ENCODE measurements at regions not wholly inside any gene's neighbourhood (a gene's known extent, or its start where the extent isn't known, plus 50 kb on each side); places are given as distances from the start of the nearest gene placed in this dataset.

DNA sequence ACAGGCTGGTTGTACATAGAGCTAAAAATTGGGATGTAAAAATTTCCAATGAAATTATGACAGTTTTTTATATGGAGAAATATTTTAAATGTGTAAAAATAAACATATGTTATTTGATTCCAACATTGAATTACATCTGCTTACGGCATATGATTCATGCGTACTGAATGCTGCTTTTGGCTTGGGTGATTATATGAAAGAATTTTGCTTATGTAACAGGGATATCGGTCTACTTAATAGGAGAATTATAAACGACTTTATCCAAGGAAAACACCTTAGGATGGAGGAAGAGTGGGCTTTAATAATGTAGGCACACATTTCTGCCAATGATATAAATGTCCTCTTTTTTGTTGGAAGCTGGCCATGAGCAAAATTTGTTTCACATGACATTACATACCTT lies 197.3 kb upstream of the GOT2 start:
- H3K27me3 ChIP-seq = no peaks in the 10 kb centered on the region
- intact Hi-C loops (cut with DNase I; ENCODE audit: low total_unique reads) = no loop called here
- no peak overlapping the region for H3K27ac ChIP-seq
- no peaks in the 10 kb centered on the region for H3K36me3 ChIP-seq
- H3K9me3 ChIP-seq = peaks cover 0 to 10% (median 5%) of the 10 kb centered on the region in 4 donors
- no peak for TF ChIP-seq CTCF (IDR thresholded peaks at IDR 0.05)
- no peak for TF ChIP-seq EP300 (IDR thresholded peaks at IDR 0.05)
- no peak overlapping the region for H3K4me3 ChIP-seq
- no peaks in the 10 kb centered on the region for H3K4me1 ChIP-seq
- 59 to 83% (median 66%) methylated on average over 4 of the region's 4 CpGs for WGBS, 5 donors
- no peak for DNase-seq

- 85 to 94% (median 87%) methylated on average over 2 of the region's 2 CpGs for WGBS, 5 donors
- TF ChIP-seq POLR2AphosphoS5 (IDR thresholded peaks at IDR 0.05) (no peak), EP300 (IDR thresholded peaks at IDR 0.05) (no peak), CTCF (IDR thresholded peaks at IDR 0.05) (no peak), POLR2A (IDR thresholded peaks at IDR 0.05) (no peak)
- no peaks in the 10 kb centered on the region for H3K36me3 ChIP-seq
- intact Hi-C loops (cut with DNase I; ENCODE audit: low total_unique reads) = no loop called here
- H3K4me3 ChIP-seq = no peak overlapping the region
- H3K9me3 ChIP-seq = no peaks in the 10 kb centered on the region
- H3K4me1 ChIP-seq = no peaks in the 10 kb centered on the region
- H3K27ac ChIP-seq = no peak overlapping the region
- DNase-seq = no peak
- H3K27me3 ChIP-seq = no peaks in the 10 kb centered on the region
Measured at GRCh38 chr16:58923094-58923493, 189.0 kb upstream of the GOT2 start.

DNA sequence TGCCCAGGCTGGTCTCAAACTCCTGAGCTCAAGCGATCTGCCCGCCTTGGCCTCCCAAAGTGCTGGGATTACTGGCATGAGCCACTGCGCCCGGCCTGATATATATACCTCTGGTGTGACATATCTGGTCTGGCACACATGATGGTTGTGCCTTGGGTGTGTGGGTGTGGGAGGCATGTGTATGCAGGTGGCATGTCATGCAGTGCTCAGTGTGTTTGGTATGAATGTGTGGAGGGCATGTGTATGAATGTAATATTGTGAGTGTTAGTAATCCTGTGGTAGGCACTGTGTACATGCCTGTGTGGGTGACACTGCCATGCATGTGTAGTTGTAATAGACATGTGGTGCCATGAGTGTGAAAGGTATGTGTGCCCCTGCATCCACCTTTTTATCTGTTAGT lies 179.3 kb upstream of the GOT2 start:
- TF ChIP-seq EP300 (IDR thresholded peaks at IDR 0.05) = no peak
- 86 to 97% (median 95%) methylated on average over 4 of the region's 4 CpGs for WGBS, 5 donors
- Histone ChIP-seq H3K4me1 (no peaks in the 10 kb centered on the region), H3K4me3 (no peak overlapping the region), H3K9me3 (peaks cover 0 to 12% (median 4%) of the 10 kb centered on the region in 4 donors), H3K27ac (no peak overlapping the region), H3K27me3 (no peaks in the 10 kb centered on the region), H3K36me3 (no peaks in the 10 kb centered on the region)
- no peak for DNase-seq
- intact Hi-C loops (cut with DNase I; ENCODE audit: low total_unique reads) = no loop called here

DNA sequence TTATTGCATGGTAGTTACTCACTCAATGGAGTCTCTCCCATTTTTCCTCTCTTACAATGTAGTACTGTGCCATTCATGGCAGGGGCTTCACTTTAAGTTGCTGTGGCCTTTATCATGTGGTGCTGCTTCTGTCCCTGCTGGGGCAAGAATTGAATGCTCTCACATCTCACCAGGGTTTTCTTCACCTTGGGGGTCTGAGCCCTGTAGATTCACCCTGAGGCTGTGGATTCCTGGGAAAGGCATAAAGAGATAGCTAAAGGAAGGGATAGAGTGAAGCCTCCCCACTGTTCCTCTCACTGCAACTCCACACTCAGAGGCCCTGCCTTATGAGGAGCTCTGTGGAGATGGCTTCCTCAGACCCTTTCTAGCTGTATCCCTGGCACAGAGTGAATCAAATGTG lies 178.5 kb upstream of the GOT2 start:
- Histone ChIP-seq H3K9me3 (peaks cover 0 to 12% (median 4%) of the 10 kb centered on the region in 4 donors), H3K4me1 (no peaks in the 10 kb centered on the region), H3K27me3 (no peaks in the 10 kb centered on the region), H3K4me3 (no peak overlapping the region), H3K27ac (no peak overlapping the region), H3K36me3 (no peaks in the 10 kb centered on the region)
- intact Hi-C loops (cut with DNase I; ENCODE audit: low total_unique reads) = no loop called here
- TF ChIP-seq EP300 (IDR thresholded peaks at IDR 0.05) = no peak
- no peak for TF ChIP-seq POLR2AphosphoS5 (IDR thresholded peaks at IDR 0.05)
- TF ChIP-seq POLR2A (IDR thresholded peaks at IDR 0.05) = no peak
- TF ChIP-seq CTCF (IDR thresholded peaks at IDR 0.05) = no peak
- DNase-seq = no peak

DNA sequence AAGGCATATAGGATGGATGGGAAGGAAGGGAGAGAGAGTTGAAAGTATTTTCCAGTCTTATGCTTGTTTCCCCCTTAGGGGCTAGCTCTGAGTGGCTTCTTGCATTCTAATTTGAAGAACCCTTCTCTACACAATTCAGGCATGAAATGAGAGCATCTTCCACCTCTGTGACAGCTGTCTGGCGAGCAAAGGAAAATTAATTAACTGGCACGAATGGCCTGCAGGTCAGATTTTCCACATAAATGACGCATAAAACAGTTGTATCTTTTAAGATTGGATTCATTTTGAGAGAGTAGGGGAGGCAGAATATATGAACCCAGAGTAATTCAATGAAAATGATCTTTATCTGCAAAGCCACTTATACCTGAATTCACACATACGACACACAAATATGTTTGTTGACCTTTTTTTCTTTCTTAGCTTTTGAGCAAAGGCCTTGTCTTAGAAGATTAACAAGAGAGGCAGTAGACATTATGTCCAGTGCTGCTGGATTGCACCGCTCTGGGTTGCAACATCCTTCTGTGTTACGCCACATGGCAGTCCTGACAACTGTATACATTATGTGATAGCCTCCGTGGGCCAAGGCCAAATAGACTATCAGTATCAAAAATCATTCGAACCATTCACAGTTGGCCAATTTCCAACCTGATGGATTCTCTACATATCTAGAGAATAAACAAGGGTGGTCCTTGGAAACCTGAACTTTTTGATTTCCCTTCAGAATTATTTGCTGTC lies 173.0 kb upstream of the GOT2 start:
- no peak for DNase-seq
- Histone ChIP-seq H3K4me1 (peaks cover 0 to 8% (median 2%) of the 10 kb centered on the region in 4 donors), H3K36me3 (no peaks in the 10 kb centered on the region), H3K4me3 (no peak overlapping the region), H3K9me3 (no peaks in the 10 kb centered on the region), H3K27ac (no peak overlapping the region), H3K27me3 (no peaks in the 10 kb centered on the region)
- intact Hi-C loops (cut with DNase I; ENCODE audit: low total_unique reads) = no loop called here
- no peak for TF ChIP-seq POLR2A (IDR thresholded peaks at IDR 0.05)
- no peak for TF ChIP-seq POLR2AphosphoS5 (IDR thresholded peaks at IDR 0.05)
- TF ChIP-seq CTCF (IDR thresholded peaks at IDR 0.05) = no peak
- TF ChIP-seq EP300 (IDR thresholded peaks at IDR 0.05) = no peak
- 68 to 78% (median 73%) methylated on average over 8 of the region's 8 CpGs for WGBS, 5 donors

All from stomach (tissue), 8 donors.